Mesenchymal stem cell (in vitro differentiated cells and primary cell): ENCODE measurements at regions not wholly inside any gene's neighbourhood (a gene's known extent, or its start where the extent isn't known, plus 50 kb on each side); places are given as distances from the start of the nearest gene placed in this dataset.
A peak's percentile ranks its signal among the peaks of the same experiment; 100 is the strongest.

ENCODE experiments used
- DNase-seq: peaks from one replicate; pipeline ENCODE4 v3.0.0-alpha.2; 2013
- H2AFZ ChIP-seq: one replicate; pipeline ENCODE4 v1.6.1; 2013; ENCODE audit warnings: low read depth, mild to moderate bottlenecking, control low read depth, inconsistent platforms, low read length, moderate library complexity
- H2AK5ac ChIP-seq: 2 replicates; pipeline ENCODE4 v1.6.1; 2013; ENCODE audit warnings: low read length, moderate library complexity, mild to moderate bottlenecking, inconsistent platforms; ENCODE audit not compliant: severe bottlenecking
- H2BK120ac ChIP-seq: one replicate; pipeline ENCODE4 v1.6.1; 2013; ENCODE audit warnings: low read depth, mild to moderate bottlenecking, inconsistent platforms, low read length, moderate library complexity
- H2BK12ac ChIP-seq, 2 experiments: one replicate each; pipeline ENCODE4 v1.6.1; 2013; ENCODE audit warnings: inconsistent platforms in 2 of 2, low read length in 2 of 2, mild to moderate bottlenecking in 2 of 2, moderate library complexity in 2 of 2, control low read depth in 1 of 2
- H2BK15ac ChIP-seq: one replicate; pipeline ENCODE4 v1.6.1; 2013; ENCODE audit warnings: mild to moderate bottlenecking, low read depth, inconsistent platforms; ENCODE audit not compliant: poor library complexity, severe bottlenecking
- H2BK5ac ChIP-seq: 2 replicates; pipeline ENCODE4 v1.6.1; 2013; ENCODE audit warnings: low read depth, mild to moderate bottlenecking, low read length, control low read depth, inconsistent platforms; ENCODE audit not compliant: poor library complexity, severe bottlenecking
- H3K14ac ChIP-seq, 2 experiments: one replicate each; pipeline ENCODE4 v1.6.1; 2013; ENCODE audit warnings: inconsistent platforms in 2 of 2, low read length in 2 of 2, control low read depth in 1 of 2, mild to moderate bottlenecking in 1 of 2, moderate library complexity in 1 of 2
- H3K18ac ChIP-seq, 2 experiments: one replicate each; pipeline ENCODE4 v1.6.1; 2013; ENCODE audit warnings: inconsistent platforms in 2 of 2, low read length in 2 of 2, control low read depth in 1 of 2, low read depth in 1 of 2, mild to moderate bottlenecking in 1 of 2
- H3K23ac ChIP-seq, 2 experiments: one replicate each; pipeline ENCODE4 v1.6.1; 2013; ENCODE audit warnings: inconsistent platforms in 2 of 2, low read length in 2 of 2, mild to moderate bottlenecking in 2 of 2, moderate library complexity in 2 of 2, control low read depth in 1 of 2
- H3K27ac ChIP-seq: 2 replicates; pipeline ENCODE4 v1.5.1; 2013; ENCODE audit warnings: mild to moderate bottlenecking, moderate library complexity, low read length, control low read depth, inconsistent platforms; ENCODE audit not compliant: poor library complexity, severe bottlenecking
- H3K27me3 ChIP-seq, 2 experiments: 2 replicates each; pipeline versions ENCODE4 v1.6.1 to v1.7.0; 2013; ENCODE audit warnings: low read length in 2 of 2, mild to moderate bottlenecking in 2 of 2, moderate library complexity in 2 of 2, control low read depth in 1 of 2, inconsistent platforms in 1 of 2; ENCODE audit not compliant: control insufficient read depth in 1 of 2, insufficient read depth in 1 of 2
- H3K36me3 ChIP-seq, 2 experiments: 2 replicates each; pipeline versions ENCODE4 v1.6.1 to v1.7.0; 2013; ENCODE audit warnings: low read length in 2 of 2, control low read depth in 1 of 2, inconsistent platforms in 1 of 2, low read depth in 1 of 2, mild to moderate bottlenecking in 1 of 2; ENCODE audit not compliant: insufficient read depth in 2 of 2, control insufficient read depth in 1 of 2
- H3K4ac ChIP-seq, 2 experiments: one replicate each; pipeline ENCODE4 v1.6.1; 2013; ENCODE audit warnings: inconsistent platforms in 2 of 2, low read length in 2 of 2, mild to moderate bottlenecking in 2 of 2, moderate library complexity in 2 of 2, control low read depth in 1 of 2, low read depth in 1 of 2
- H3K4me1 ChIP-seq: 2 replicates; pipeline ENCODE4 v1.6.1; 2013; ENCODE audit warnings: low read depth, low read length, control low read depth; ENCODE audit not compliant: control insufficient read depth, insufficient read depth
- H3K4me2 ChIP-seq: 2 replicates; pipeline ENCODE4 v1.6.1; 2013; ENCODE audit warnings: low read length, mild to moderate bottlenecking, inconsistent platforms; ENCODE audit not compliant: poor library complexity, severe bottlenecking
- H3K4me3 ChIP-seq, 2 experiments: 2 replicates each; pipeline versions ENCODE4 v1.5.1 to v1.7.0; 2013; ENCODE audit warnings: low read length in 2 of 2, mild to moderate bottlenecking in 2 of 2, control low read depth in 1 of 2, low read depth in 1 of 2; ENCODE audit not compliant: insufficient read depth in 1 of 2
- H3K79me1 ChIP-seq: replicated peaks from 2 replicates; pipeline ENCODE4 v1.6.1; 2013; ENCODE audit warnings: mild to moderate bottlenecking, control low read depth, low read length, inconsistent platforms; ENCODE audit not compliant: poor library complexity, severe bottlenecking
- H3K9ac ChIP-seq: 2 replicates; pipeline ENCODE4 v1.7.0; 2013; ENCODE audit warnings: mild to moderate bottlenecking, low read length, moderate library complexity
- H3K9me3 ChIP-seq: 2 replicates; pipeline ENCODE4 v1.7.0; 2013; ENCODE audit warnings: mild to moderate bottlenecking, low read length; ENCODE audit not compliant: control insufficient read depth
- H4K8ac ChIP-seq: one replicate; pipeline ENCODE4 v1.6.1; 2013; ENCODE audit warnings: inconsistent platforms, mild to moderate bottlenecking, low read length, moderate library complexity
- H4K91ac ChIP-seq: one replicate; pipeline ENCODE4 v1.6.1; 2013; ENCODE audit warnings: mild to moderate bottlenecking, low read length, inconsistent platforms
- WGBS: methylation state at CpG from one replicate; pipeline ENCODE4 v1.1.7; 2013; ENCODE audit warnings: mixed read lengths; 5-methylcytosine and 5-hydroxymethylcytosine counted together

- Histone ChIP-seq H2BK5ac (no peak overlapping the region), H3K79me1 (no peaks in the 10 kb centered on the region), H3K27me3 (peaks cover 0 to 2% of the 10 kb centered on the region in 2 experiments), H3K9ac (no peak overlapping the region), H2BK15ac (no peak overlapping the region), H2BK12ac (no peak overlapping the region), H3K9me3 (no peaks in the 10 kb centered on the region), H3K14ac (no peak overlapping the region), H3K4me1 (no peaks in the 10 kb centered on the region), H2BK120ac (no peak overlapping the region), H2AK5ac (no peak overlapping the region), H2AFZ (peak overlapping the region; percentile 32), H3K18ac (no peak overlapping the region), H3K23ac (no peak overlapping the region), H3K4me2 (no peak overlapping the region), H3K4ac (no peak overlapping the region), H3K36me3 (no peaks in the 10 kb centered on the region), H3K4me3 (no peak overlapping the region), H4K8ac (no peak overlapping the region), H3K27ac (no peak overlapping the region), H4K91ac (no peak overlapping the region)
- DNase-seq: no peak
- WGBS: 76% methylated on average over 16 of the region's 16 CpGs
These were observed 89.5 kb upstream of the B3GAT1 start for GRCh38 chr11:134501406-134502152.

- no peak overlapping the region for H3K9ac ChIP-seq
- H2BK5ac ChIP-seq: no peak overlapping the region
- H2BK15ac ChIP-seq: no peak overlapping the region
- no peaks in the 10 kb centered on the region for H3K79me1 ChIP-seq
- H3K14ac ChIP-seq: no peak overlapping the region
- no peak overlapping the region for H3K18ac ChIP-seq
- H3K9me3 ChIP-seq: no peaks in the 10 kb centered on the region
- peaks cover 0 to 2% of the 10 kb centered on the region in 2 experiments for H3K27me3 ChIP-seq
- H2AK5ac ChIP-seq: no peak overlapping the region
- H2AFZ ChIP-seq: no peak overlapping the region
- H3K4ac ChIP-seq: no peak overlapping the region
- H3K23ac ChIP-seq: no peak overlapping the region
- DNase-seq: no peak
- no peak overlapping the region for H3K4me3 ChIP-seq
- WGBS: 80% methylated on average over 7 of the region's 8 CpGs
- H2BK120ac ChIP-seq: no peak overlapping the region
- no peak overlapping the region for H4K8ac ChIP-seq
- H3K4me1 ChIP-seq: no peaks in the 10 kb centered on the region
- no peak overlapping the region for H4K91ac ChIP-seq
- H3K4me2 ChIP-seq: no peak overlapping the region
- no peak overlapping the region for H2BK12ac ChIP-seq
- no peaks in the 10 kb centered on the region for H3K36me3 ChIP-seq
- no peak overlapping the region for H3K27ac ChIP-seq
These were observed 88.6 kb upstream of the B3GAT1 start for GRCh38 chr11:134500621-134501020.

GRCh38 chr11:134499990-134500389 is 87.9 kb upstream of the B3GAT1 start:
- Histone ChIP-seq H3K79me1 (no peaks in the 10 kb centered on the region), H3K27ac (no peak overlapping the region), H3K9me3 (no peaks in the 10 kb centered on the region), H3K4me3 (no peak overlapping the region), H3K27me3 (peaks cover 0 to 2% of the 10 kb centered on the region in 2 experiments), H3K23ac (no peak overlapping the region), H3K4ac (no peak overlapping the region), H3K4me1 (no peaks in the 10 kb centered on the region), H3K9ac (no peak overlapping the region), H4K91ac (no peak overlapping the region), H2BK5ac (no peak overlapping the region), H2BK12ac (no peak overlapping the region), H2BK15ac (no peak overlapping the region), H4K8ac (no peak overlapping the region), H3K4me2 (no peak overlapping the region), H3K18ac (no peak overlapping the region), H2AFZ (no peak overlapping the region), H3K14ac (no peak overlapping the region), H2AK5ac (no peak overlapping the region), H3K36me3 (no peaks in the 10 kb centered on the region), H2BK120ac (no peak overlapping the region)
- no peak for DNase-seq
- WGBS: 71% methylated on average over 8 of the region's 8 CpGs

- Histone ChIP-seq H2BK5ac (no peak overlapping the region), H2BK15ac (no peak overlapping the region), H3K4me3 (no peak overlapping the region), H3K18ac (no peak overlapping the region), H2BK120ac (no peak overlapping the region), H3K4me1 (no peaks in the 10 kb centered on the region), H3K9me3 (no peaks in the 10 kb centered on the region), H2AK5ac (no peak overlapping the region), H2BK12ac (no peak overlapping the region), H4K8ac (no peak overlapping the region), H3K9ac (no peak overlapping the region), H3K79me1 (no peaks in the 10 kb centered on the region), H3K14ac (no peak overlapping the region), H2AFZ (no peak overlapping the region), H3K27me3 (no peaks in the 10 kb centered on the region), H3K23ac (no peak overlapping the region), H3K27ac (no peak overlapping the region), H3K4me2 (no peak overlapping the region), H4K91ac (no peak overlapping the region), H3K36me3 (no peaks in the 10 kb centered on the region), H3K4ac (no peak overlapping the region)
- no peak for DNase-seq
- WGBS: 81% methylated on average over 19 of the region's 19 CpGs
These were observed 86.5 kb upstream of the B3GAT1 start for GRCh38 chr11:134498326-134499139.
